HG03521 (cell line): ENCODE measurements at regions not wholly inside any gene's neighbourhood (a gene's known extent, or its start where the extent isn't known, plus 50 kb on each side); places are given as distances from the start of the nearest gene placed in this dataset.

Experiments used
- ATAC-seq: cut with Tn5 transposase; IDR thresholded peaks from one replicate; pipeline ENCODE4 v1.9.1; 2021; ENCODE audit warnings: mild to moderate bottlenecking, moderate library complexity; ENCODE audit not compliant: unreplicated experiment

DNA sequence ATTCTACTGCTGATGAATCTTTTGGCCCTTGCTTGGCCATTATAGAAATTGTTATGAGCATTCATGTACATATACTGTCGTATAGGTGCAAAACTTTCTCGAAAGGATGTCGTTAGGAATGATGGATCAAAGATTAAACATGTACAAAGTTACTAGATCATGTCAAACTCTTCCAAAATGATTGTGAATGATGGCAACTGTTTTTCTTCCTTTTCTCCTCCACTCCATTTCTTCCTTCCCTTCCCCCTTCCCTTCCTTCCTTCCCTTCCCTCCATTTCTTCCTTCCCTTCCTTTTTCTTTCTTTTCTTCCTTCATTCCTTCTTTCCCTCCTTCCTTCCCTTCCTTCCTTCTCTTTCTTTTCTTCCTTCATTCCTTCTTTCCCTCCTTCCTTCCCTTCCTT, 973.9 kb downstream of the CDH11 start:
- no peak for ATAC-seq

DNA sequence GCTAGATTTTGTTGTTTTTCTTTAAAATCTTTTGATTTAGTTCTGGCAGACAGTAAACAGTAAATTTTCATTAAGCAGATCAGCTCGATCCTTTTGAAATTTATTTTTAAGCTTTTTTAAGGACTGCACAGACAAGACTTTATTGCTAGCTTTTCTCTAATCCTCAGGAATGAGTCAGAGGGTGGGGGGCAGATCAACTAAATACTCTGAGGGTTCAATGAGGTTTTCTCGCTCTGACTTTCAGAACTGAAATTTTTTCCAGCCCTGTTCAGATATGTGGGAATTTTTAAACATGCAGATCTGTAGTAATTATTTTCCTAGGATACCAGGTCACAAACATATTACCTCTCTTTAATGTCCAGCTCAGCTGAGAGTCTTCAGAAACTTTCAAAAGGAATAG, 977.2 kb downstream of the CDH11 start:
- ATAC-seq: no peak

DNA sequence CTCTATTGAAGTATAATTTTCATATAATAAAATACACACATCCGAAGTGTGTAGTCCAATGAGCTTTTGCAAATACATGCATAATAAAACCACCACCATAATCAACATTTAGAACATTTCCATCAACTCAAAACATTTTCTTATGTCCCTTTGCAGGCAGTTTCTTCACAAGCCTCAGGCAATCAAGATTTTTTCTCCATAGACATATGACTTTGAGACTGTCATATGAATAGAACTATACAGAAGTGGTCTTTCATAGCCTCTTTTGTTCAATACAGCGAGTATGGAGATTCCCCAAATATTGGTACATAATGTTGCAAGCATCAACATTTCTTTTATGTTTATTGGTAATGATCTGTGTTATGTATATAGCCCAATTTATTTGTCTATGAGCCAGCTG, 983.2 kb downstream of the CDH11 start:
- ATAC-seq: no peak

DNA sequence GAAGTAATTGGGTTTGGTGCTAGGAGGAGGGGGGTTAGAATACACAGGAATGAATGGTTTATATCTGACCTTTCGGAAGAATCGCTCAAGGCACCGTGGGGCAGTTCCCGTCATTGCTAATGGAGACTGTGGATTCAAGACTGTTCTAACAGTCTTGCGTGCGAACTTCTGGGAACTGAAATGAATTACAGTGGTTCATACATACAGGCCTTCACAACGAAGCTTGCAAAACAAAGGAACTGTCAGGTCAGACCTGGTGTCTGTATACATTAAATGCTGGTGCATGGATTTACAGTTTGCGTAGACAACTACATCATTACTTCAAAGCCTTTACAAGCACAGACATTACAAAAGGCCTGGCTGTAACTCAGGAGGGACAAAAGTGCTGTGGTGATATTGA, 983.9 kb downstream of the CDH11 start:
- no peak for ATAC-seq

DNA sequence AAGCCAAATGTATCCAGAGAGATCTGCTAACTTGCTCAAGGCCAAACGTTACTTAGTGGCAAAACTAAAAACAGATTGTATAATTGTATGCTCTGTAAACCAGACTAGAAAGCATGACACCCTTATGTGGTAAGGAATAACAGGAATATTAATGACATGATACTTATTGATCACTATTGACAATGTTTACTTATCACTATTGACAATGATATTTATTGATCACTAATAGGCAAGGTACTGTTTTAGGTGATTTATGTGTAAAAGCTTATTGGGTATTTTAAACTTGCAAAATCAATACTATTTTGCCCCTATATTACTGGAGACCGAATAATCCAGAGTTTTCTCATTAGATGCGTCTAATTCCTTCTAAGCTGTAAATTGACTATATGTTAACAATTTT, 985.1 kb downstream of the CDH11 start:
- ATAC-seq: no peak

DNA sequence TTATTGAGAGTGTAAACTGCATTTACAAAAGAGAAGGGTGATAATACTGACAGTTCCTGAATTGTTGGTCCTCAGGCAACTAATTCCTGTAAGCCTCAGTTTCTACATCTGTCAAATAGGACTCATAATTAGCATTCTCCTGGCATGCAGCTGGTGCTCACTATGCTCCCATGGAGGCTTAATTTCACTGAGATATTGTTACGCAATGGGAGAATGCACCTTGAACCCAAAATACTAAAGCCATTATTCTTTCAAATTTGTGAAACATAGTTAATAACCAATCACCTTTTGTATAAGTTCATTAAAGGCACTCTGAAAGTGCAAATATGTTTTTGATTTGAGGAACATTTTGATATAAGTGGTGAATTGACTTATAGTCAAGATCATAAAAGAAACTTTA, 985.5 kb downstream of the CDH11 start:
- no peak for ATAC-seq

DNA sequence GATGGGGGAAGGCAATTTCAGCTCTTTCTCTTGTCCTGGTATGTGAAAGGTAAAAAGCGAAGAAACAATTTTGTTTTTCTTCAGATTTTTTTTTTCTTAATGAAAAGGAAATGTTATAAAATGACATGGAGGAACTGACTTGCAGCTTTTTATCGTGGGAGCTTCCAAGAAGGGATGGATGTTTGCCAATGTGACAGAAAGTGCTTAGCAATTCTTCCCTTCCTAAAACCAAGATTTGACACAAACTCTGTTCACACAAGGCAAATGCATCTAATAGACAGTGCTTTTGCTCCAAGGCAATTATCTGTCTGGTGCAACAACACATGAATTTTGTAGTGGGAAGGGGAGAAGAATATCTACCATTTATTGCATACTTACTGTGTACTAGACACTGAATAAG, 988.5 kb downstream of the CDH11 start:
- no peak for ATAC-seq

DNA sequence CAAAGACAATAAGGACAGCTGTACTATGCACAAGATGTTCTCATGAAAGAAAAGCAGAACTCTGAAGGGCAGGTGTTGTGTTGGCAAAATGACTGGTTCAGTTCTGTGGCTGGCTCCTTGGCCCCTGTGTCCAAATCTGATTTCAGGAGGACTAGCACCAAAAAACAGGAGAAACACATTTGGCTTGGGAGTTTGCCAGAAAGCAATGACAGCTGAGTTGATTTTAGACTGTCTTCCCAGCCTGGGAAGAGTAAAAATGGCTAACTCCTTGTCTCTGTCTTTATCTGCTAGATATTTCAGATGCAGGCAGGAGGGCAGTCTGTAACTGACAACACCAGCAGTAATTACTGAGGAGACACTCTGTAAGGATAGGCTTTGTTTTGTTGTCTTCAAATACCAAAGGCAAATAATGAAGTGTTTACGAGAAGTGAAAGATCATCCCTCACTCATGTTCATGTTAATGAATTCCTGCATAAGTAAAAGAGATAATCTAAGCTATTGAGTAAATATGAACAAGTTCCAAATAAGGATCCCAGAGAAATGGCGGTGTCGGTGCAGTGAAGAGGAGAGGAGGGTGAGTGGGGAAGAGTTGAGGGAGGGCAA, 989.0 kb downstream of the CDH11 start:
- no peak for ATAC-seq

DNA sequence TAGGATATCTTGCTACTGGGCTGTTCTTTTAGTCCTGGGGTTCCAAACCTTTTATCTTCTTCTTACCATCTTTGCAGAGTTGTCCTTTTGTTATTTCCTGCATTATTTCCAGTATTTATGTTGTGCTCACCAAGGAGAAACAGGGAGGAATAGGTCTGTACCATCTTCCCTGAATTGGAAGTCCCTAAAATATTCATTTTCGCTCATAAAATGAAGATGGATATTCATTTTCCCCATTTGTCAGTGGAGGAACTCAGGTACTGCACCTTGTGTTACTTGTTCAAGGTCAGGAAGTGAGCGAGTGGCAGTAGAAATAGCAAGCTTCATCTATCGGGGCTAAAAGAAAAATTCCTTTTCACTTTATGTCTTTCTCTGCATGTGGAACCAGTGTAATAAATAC, 989.7 kb downstream of the CDH11 start:
- no peak for ATAC-seq

DNA sequence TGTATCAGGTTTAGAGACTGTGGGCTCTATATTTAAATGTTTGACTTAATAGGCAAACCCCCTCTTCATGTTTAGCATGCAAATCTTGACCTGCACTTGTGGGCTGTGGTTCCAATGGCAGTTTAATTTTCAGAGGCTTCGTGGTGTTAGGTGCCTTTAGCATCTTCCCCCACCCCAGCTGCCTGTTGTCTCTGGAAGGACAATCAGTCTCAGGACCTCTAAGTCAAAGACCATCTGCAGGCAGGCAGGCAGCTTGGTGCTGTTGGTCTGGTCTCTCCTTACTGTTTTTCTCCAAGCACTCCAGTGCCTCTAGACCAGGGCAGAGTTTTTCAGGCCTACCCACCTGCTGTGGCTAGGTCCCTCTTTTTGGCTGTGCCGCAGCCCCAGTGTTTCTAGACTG, 990.4 kb downstream of the CDH11 start:
- no peak for ATAC-seq

DNA sequence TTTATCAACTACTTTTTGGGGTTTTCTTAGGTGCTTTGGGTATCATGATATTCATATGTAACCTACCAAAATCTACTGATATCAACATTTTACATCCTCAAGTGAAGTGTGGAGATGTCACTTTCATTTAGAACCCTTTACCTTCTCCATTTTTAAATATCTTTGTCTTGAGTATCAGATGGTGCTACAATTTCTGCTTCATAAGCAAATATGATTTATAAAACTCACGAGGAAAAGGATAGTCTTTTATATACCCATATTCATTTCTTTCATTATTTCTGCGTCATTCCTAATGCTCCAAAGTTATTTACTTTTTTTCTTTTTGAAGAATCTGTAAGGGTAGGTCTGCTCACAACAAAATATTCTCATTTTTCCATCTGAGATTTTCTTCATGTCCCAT, 991.7 kb downstream of the CDH11 start:
- ATAC-seq: no peak

DNA sequence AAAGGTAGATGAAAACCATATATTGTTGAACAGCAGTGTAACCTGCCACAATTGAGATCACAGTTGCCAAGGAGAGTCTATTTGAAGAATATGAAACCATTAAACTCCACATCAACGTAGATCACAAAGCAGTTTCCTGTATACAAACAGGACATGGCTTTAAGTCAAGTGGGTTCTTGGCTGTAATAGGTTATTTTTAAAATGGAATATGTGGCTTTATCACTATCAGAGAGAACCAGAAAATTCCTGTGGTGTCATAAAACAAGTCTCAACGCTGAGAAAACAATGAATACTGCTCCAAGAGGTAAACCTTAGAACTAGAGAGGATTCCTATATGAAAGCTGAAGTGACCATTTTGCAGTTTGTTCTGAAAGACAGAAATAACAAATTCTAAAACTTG, 999.7 kb downstream of the CDH11 start:
- ATAC-seq: no peak

DNA sequence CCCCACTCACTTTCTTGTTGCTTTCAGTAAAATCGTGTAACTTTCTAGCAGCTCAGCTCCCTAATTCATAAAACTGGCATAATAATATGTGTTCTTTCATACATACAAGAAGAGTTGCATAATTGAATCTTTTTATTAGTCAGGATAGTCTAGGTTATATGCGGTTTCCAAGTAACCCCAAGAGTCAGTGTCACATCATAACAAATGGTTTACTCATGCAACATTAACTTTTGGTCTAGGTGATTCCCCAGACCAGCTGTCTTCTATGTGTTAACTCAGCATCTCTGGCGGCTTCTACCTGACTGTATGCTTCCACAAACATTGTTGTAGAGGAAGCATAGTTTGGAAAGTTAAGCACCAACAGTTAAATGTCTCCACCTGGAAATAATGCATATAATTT, 1000.4 kb downstream of the CDH11 start:
- ATAC-seq: no peak

DNA sequence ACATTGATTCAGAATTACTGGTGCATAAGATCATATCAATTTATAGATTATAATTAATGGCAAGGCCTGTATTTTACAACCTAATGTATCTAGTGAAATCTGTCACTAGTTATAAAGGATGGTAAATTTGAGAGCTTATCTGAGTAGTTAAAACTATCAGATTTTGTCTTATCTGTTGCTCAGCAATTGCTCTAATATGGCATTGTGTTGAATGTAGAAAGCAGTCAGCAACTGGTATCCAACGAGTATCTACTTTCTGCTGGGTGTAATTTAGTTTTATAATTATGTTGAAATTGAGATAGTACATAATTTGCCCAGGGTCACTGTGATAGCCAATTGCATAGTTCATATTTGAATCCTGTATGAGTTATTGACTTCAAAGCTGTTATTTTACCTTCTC, 1005.7 kb downstream of the CDH11 start:
- ATAC-seq: no peak

DNA sequence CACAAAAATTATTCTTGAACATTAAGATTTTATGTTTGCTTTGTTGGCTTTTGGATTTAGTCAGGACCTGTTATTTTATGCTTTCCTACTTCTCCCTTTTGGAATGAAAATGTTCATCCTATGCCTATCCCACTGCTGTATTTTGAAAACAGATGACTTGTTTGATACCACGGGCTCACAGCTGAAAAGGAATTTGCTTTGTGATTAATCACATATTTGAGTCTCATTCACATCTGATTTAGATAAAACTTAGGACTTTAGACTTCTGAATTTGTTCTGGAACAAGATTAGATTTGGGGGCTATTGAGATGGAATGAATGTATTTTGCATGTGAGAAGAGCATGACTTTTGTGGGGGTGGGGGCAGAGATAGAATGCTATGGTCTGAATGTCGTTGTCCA, 1012.6 kb downstream of the CDH11 start:
- no peak for ATAC-seq

DNA sequence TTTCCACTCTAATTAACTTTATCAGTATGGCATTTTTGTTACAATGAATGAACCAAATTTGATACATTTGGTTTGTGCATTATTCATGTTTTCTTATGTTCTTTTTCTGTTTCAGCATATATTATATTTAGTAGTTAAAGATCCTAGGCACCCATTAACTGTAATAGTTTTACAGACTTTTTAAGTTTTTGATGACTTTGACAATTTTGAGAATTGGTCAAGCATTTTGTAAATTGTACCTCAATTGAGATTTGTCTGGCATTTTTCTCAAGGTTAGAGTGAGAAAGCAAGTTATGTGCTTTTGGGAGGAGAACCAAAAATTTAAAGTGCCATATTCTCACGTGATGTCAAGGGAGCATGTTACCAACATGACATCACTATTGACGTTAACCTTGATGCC, 1019.2 kb downstream of the CDH11 start:
- no peak for ATAC-seq

DNA sequence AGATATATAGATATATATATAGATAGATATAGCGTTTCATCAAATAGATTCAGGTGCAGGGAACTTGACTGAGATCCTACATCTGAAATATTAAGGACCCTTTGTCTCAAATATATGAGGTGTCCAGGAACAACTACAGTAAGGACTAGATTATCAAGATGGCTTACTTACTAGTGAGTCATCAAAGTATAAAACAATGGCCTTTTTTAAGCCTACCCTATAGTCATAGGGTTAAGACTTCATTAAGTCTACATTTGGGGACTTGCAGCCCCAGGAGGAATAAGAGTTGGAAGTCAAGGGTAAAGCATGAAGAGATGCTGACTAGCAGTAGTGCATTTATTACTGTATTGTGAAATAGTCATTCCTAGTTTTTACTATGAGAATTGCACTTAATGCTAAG, 1023.4 kb downstream of the CDH11 start:
- ATAC-seq: no peak

DNA sequence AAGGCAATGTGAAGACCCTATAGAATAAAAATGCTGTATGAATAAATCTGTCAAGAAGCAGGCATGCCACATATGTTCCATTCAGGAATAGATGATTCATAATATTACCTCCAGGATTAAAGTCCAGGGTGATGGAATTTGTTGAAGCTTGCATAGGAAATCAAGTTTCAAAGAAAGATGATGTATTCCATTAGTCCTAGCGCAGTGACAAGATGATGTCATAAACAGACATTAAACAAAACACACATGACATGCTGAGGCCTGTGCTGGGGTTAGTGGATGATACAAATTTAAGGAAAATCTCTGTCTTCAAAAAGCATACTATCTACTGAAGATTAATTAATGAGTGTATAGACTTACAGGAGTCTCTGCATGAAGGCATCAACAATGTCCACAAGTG, 1025.2 kb downstream of the CDH11 start:
- no peak for ATAC-seq

DNA sequence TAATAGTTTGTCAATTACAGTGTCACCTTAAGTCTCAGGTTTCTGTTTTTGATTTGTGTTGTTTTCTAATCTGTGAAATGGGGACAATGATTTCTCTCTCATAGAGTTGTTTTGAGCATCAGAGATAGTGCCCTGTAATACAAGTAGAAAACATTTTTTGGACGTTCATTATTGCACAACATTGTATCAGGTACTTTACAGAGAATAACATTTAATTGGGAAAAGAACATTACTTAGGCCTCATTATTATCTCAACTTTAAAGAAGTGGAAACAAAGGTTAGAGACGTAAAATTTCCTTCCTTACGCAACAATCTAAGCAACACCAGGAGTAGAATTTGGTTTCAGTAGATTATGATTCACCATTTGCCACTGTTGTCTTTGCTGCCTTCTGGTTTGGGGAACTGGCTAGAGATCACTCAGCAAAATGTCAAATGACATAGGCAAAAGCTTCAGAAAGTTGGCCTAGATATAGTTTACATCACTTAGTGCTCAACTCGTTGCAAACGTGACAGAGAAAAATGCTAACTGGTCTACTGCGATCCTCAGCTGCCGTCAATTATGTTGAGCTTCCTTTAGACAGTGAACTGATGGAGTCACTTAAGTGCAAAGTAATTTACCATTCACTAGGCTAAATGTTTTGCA, 1026.8 kb downstream of the CDH11 start:
- no peak for ATAC-seq

DNA sequence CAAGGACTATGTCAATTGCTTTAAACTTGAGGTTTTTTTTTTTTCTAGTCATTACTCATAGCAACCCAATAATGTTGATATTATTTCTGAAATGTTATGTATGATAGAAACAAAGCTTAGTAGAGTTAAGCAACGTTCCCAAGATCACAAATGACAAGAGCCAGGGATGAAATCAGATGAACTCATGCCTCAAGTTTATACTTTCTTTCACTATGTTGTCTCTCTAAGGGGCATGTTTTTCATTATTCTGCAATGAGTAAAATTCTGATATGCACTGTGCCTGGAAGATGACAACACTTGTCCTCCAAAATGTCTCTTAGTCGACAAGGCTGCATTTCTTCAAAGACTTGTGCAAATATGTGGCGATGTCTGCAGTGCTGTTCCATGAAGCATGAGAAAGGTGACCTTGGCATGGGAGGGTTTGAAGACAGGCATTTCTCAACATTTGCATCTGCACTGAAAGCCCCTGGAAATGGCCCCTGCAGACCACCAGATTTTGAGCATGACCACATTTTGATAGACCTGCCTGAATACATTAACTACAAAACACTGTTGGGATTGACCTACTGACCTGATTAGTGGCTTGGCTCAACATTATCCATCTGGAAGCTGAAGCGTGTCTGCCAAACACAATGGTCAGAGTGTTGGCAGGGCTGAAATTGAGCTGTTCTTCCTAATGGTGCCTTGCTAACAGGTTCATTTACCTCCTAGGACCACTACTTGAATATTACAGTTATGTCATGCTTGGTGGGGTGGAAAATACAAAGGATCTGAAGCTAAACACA, 1027.5 kb downstream of the CDH11 start:
- ATAC-seq: no peak

DNA sequence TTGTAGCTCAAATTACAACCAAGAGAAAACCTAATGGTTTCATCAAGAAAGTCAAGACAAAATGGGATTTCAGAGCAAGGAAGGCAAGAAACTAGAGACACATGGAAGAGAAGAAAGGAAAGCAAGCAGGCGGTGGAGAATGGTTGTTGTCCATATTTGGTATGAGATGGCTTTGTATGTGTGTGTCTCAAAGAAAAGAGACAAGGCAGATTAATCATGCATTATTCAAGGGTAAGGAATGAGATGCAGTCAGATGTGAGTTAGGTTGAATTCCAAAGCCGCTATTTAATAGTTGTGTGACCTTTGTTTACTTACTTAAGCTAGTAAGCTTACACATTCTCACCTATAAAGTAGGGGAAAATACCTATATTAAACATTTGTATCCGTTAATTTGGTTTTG, 1029.6 kb downstream of the CDH11 start:
- no peak for ATAC-seq

DNA sequence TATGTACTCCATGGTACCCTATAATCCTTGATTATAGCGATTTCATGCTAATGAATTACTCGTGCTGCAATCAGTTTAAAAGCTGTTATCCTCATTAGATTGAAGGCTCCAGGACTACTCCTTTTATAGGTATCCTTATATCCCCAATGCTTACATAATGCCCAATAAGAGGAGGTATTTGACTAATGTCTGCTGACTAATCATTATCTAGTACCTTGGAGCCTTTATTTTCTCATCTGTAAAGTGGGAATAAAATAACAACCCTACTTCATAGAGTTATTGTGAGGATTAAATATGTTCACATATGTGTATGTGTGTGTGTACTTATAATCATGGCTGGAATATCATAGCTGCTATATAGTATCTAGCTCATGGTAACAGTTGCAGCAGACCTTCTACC, 1031.5 kb downstream of the CDH11 start:
- no peak for ATAC-seq
